GM23338 (cell line): ENCODE measurements at regions not wholly inside any gene's neighbourhood (a gene's known extent, or its start where the extent isn't known, plus 50 kb on each side); places are given as distances from the start of the nearest gene placed in this dataset.

Source experiments
- ATAC-seq: fragments of 200-7000 bp; cut with Tn5 transposase; 3 replicates; pipeline ENCODE4 v1.9.1; 2020
- DNase-seq: peaks from one replicate; pipeline ENCODE4 v3.0.0-alpha.2; 2015; ENCODE audit warnings: low spot score
- H2AFZ ChIP-seq: fragments of 200-600 bp; sonication (generic); 2 replicates; pipeline ENCODE4 v1.8.0; 2016; ENCODE audit warnings: antibody characterized with exemption, mild to moderate bottlenecking, moderate library complexity
- H3F3A ChIP-seq: fragments of 200-600 bp; sonication (generic); replicated peaks from 2 replicates; pipeline ENCODE4 v1.8.0; 2017; ENCODE audit warnings: antibody characterized with exemption, mixed run types, low read depth
- H3K27ac ChIP-seq: fragments of 200-600 bp; sonication (generic); 2 replicates; pipeline ENCODE4 v1.6.1; 2016; ENCODE audit warnings: low read depth
- H3K27me3 ChIP-seq: fragments of 200-600 bp; sonication (generic); 2 replicates; pipeline ENCODE4 v1.8.0; 2016; ENCODE audit warnings: mild to moderate bottlenecking, mixed run types, moderate library complexity; ENCODE audit not compliant: insufficient read depth
- H3K36me3 ChIP-seq: fragments of 200-600 bp; sonication (generic); 2 replicates; pipeline ENCODE4 v1.8.0; 2016; ENCODE audit warnings: mild to moderate bottlenecking; ENCODE audit not compliant: insufficient read depth
- H3K4me1 ChIP-seq: fragments of 200-600 bp; sonication (generic); 2 replicates; pipeline ENCODE4 v1.8.0; 2016; ENCODE audit warnings: mild to moderate bottlenecking, moderate library complexity; ENCODE audit not compliant: insufficient read depth
- H3K4me2 ChIP-seq: fragments of 200-600 bp; sonication (generic); 2 replicates; pipeline ENCODE4 v1.7.1; 2017; ENCODE audit warnings: mixed run types
- H3K4me3 ChIP-seq: fragments of 200-600 bp; sonication (generic); 2 replicates; pipeline ENCODE4 v1.6.1; 2016; ENCODE audit warnings: mixed run types
- H3K79me2 ChIP-seq: fragments of 200-600 bp; sonication (generic); replicated peaks from 2 replicates; pipeline ENCODE4 v1.8.0; 2017; ENCODE audit warnings: mild to moderate bottlenecking; ENCODE audit not compliant: insufficient read depth
- H3K9me2 ChIP-seq: fragments of 200-600 bp; sonication (generic); 2 replicates; pipeline ENCODE4 v1.8.0; 2017; ENCODE audit not compliant: insufficient read depth
- H4K20me1 ChIP-seq: fragments of 200-600 bp; sonication (generic); replicated peaks from 2 replicates; pipeline ENCODE4 v1.8.0; 2017; ENCODE audit warnings: mild to moderate bottlenecking; ENCODE audit not compliant: insufficient read depth
- H3K27ac Mint-ChIP-seq: 2 replicates; pipeline ENCODE4 v1.8.0; 2020; ENCODE audit warnings: inconsistent platforms, mild to moderate bottlenecking, moderate library complexity, mixed read lengths
- H3K27me3 Mint-ChIP-seq: 3 replicates; pipeline ENCODE4 v1.8.0; 2022; ENCODE audit warnings: low read depth, mild to moderate bottlenecking, moderate library complexity, mixed read lengths, inconsistent platforms; ENCODE audit not compliant: insufficient read depth, poor library complexity
- H3K36me3 Mint-ChIP-seq: 3 replicates; pipeline ENCODE4 v1.8.0; 2021; ENCODE audit warnings: low read depth, mild to moderate bottlenecking, inconsistent platforms, moderate library complexity, mixed read lengths
- H3K4me1 Mint-ChIP-seq: 3 replicates; pipeline ENCODE4 v1.8.0; 2020; ENCODE audit warnings: mild to moderate bottlenecking, inconsistent platforms, mixed read lengths
- H3K4me3 Mint-ChIP-seq: 3 replicates; pipeline ENCODE4 v1.8.0; 2021; ENCODE audit warnings: moderate library complexity, mild to moderate bottlenecking, inconsistent platforms, mixed read lengths
- H3K9me3 Mint-ChIP-seq: 3 replicates; pipeline ENCODE4 v1.8.0; 2020; ENCODE audit warnings: moderate library complexity, mild to moderate bottlenecking, inconsistent platforms, mixed read lengths
- EZH2 ChIP-seq: fragments of 200-600 bp; sonication (generic); IDR thresholded peaks from one replicate; pipeline ENCODE4 v1.8.0; 2017; ENCODE audit warnings: antibody characterized with exemption, mild to moderate bottlenecking, low read depth; ENCODE audit not compliant: unreplicated experiment
- EZH2phosphoT487 ChIP-seq: fragments of 200-600 bp; sonication (generic); IDR thresholded peaks from one replicate; pipeline ENCODE4 v1.8.1; 2018; ENCODE audit warnings: antibody characterized with exemption; ENCODE audit not compliant: unreplicated experiment
- JUNB ChIP-seq: IDR thresholded peaks from one replicate; pipeline ENCODE4 v1.6.1; 2016; ENCODE audit warnings: antibody characterized with exemption; ENCODE audit not compliant: unreplicated experiment
- NANOG ChIP-seq: IDR thresholded peaks from 2 replicates; pipeline ENCODE4 v1.6.1; 2016; ENCODE audit warnings: antibody characterized with exemption, borderline replicate concordance
- POLR2AphosphoS5 ChIP-seq: IDR thresholded peaks from 2 replicates; pipeline ENCODE4 v1.6.1; 2016; ENCODE audit warnings: antibody characterized with exemption, low read depth
- REST ChIP-seq: IDR thresholded peaks from one replicate; pipeline ENCODE4 v1.6.1; 2018; ENCODE audit warnings: antibody characterized with exemption; ENCODE audit not compliant: unreplicated experiment
- STAT1 ChIP-seq: IDR thresholded peaks from one replicate; pipeline ENCODE4 v1.6.1; 2016; ENCODE audit warnings: antibody characterized with exemption; ENCODE audit not compliant: unreplicated experiment
- ZNF331 ChIP-seq: fragments of 250-450 bp; sonication (Bioruptor Pico); IDR thresholded peaks from 2 replicates; pipeline ENCODE4 v1.5.0; 2020; ENCODE audit warnings: low read depth, mild to moderate bottlenecking, moderate library complexity
- TF ChIP-seq, protein P1 (sequence below), 2 experiments: fragments of 200-600 bp in 1 of 2; sonication (generic) in 1 of 2; conservative IDR thresholded peaks; 2 replicates each; pipeline versions ENCODE4 v1.5.1 to v1.6.1; 2016 to 2017; ENCODE audit warnings: antibody characterized with exemption in 2 of 2, low read depth in 2 of 2, mild to moderate bottlenecking in 2 of 2, moderate library complexity in 1 of 2
- TF ChIP-seq, protein P2 (sequence below): fragments of 250-450 bp; sonication (Bioruptor Pico); IDR thresholded peaks from 2 replicates; pipeline ENCODE4 v1.5.0; 2020; ENCODE audit warnings: mild to moderate bottlenecking, moderate library complexity

DNA sequence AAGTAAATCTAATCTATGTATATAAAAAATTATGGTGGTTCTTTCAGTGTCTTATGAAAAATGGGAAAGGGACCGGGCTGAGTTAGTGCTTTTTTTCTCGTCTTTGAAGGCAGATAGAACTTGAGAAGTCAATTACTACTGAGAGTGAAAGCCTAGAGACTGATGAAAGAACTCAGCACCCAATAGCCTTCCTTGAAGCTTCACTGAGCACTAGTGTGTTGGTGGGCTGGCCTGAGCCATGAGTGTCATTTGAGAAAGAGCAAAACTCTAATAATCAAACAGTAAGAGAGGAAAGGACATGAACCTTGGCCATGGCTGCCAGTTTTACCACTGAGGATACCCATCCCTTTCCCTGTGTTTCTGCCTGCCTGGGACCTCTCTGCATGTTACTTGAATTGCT is 428.3 kb upstream of the RASGRP1 start:
- Mint-ChIP-seq H3K4me1 (no peaks in the 10 kb centered on the region), H3K4me3 (no peak overlapping the region), H3K27me3 (no peaks in the 10 kb centered on the region), H3K9me3 (no peaks in the 10 kb centered on the region), H3K27ac (no peak overlapping the region), H3K36me3 (no peaks in the 10 kb centered on the region)
- no peak for DNase-seq
- Histone ChIP-seq H3F3A (no peaks in the 10 kb centered on the region), H3K9me2 (0 out of 2 replicates have a peak, but pooled peaks cover 3% of the 10 kb centered on the region), H3K4me1 (no peaks in the 10 kb centered on the region), H3K4me3 (no peak overlapping the region), H3K27ac (no peak overlapping the region), H3K27me3 (no peaks in the 10 kb centered on the region), H3K36me3 (no peaks in the 10 kb centered on the region), H3K4me2 (no peak overlapping the region), H2AFZ (no peak overlapping the region), H4K20me1 (no peaks in the 10 kb centered on the region), H3K79me2 (no peaks in the 10 kb centered on the region)
- TF ChIP-seq EZH2phosphoT487 (no peak), EZH2 (no peak), NANOG (no peak), POLR2AphosphoS5 (no peak), JUNB (no peak)
- TF ChIP-seq, protein P1, sequence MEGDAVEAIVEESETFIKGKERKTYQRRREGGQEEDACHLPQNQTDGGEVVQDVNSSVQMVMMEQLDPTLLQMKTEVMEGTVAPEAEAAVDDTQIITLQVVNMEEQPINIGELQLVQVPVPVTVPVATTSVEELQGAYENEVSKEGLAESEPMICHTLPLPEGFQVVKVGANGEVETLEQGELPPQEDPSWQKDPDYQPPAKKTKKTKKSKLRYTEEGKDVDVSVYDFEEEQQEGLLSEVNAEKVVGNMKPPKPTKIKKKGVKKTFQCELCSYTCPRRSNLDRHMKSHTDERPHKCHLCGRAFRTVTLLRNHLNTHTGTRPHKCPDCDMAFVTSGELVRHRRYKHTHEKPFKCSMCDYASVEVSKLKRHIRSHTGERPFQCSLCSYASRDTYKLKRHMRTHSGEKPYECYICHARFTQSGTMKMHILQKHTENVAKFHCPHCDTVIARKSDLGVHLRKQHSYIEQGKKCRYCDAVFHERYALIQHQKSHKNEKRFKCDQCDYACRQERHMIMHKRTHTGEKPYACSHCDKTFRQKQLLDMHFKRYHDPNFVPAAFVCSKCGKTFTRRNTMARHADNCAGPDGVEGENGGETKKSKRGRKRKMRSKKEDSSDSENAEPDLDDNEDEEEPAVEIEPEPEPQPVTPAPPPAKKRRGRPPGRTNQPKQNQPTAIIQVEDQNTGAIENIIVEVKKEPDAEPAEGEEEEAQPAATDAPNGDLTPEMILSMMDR (conservative IDR thresholded peaks at IDR 0.05; ENCODE audit: low read depth in 2 of 2), result no peak
- no peak for ATAC-seq

- Histone ChIP-seq H4K20me1 (no peaks in the 10 kb centered on the region), H3K9me2 (peaks cover 6% of the 10 kb centered on the region; the same call in 1 of the 2 replicates), H3K36me3 (no peaks in the 10 kb centered on the region), H3K27ac (no peak overlapping the region), H2AFZ (no peak overlapping the region), H3F3A (no peaks in the 10 kb centered on the region), H3K4me2 (no peak overlapping the region), H3K4me1 (no peaks in the 10 kb centered on the region), H3K4me3 (no peak overlapping the region), H3K79me2 (no peaks in the 10 kb centered on the region), H3K27me3 (no peaks in the 10 kb centered on the region)
- DNase-seq (no peak), ATAC-seq (no peak)
- H3K27me3 Mint-ChIP-seq, result no peaks in the 10 kb centered on the region
- no peaks in the 10 kb centered on the region for H3K9me3 Mint-ChIP-seq
- TF ChIP-seq POLR2AphosphoS5 (no peak), REST (no peak), ZNF331 (CRISPR knock-in tag) (no peak), STAT1 (no peak), JUNB (no peak), NANOG (no peak)
- TF ChIP-seq, protein P2, sequence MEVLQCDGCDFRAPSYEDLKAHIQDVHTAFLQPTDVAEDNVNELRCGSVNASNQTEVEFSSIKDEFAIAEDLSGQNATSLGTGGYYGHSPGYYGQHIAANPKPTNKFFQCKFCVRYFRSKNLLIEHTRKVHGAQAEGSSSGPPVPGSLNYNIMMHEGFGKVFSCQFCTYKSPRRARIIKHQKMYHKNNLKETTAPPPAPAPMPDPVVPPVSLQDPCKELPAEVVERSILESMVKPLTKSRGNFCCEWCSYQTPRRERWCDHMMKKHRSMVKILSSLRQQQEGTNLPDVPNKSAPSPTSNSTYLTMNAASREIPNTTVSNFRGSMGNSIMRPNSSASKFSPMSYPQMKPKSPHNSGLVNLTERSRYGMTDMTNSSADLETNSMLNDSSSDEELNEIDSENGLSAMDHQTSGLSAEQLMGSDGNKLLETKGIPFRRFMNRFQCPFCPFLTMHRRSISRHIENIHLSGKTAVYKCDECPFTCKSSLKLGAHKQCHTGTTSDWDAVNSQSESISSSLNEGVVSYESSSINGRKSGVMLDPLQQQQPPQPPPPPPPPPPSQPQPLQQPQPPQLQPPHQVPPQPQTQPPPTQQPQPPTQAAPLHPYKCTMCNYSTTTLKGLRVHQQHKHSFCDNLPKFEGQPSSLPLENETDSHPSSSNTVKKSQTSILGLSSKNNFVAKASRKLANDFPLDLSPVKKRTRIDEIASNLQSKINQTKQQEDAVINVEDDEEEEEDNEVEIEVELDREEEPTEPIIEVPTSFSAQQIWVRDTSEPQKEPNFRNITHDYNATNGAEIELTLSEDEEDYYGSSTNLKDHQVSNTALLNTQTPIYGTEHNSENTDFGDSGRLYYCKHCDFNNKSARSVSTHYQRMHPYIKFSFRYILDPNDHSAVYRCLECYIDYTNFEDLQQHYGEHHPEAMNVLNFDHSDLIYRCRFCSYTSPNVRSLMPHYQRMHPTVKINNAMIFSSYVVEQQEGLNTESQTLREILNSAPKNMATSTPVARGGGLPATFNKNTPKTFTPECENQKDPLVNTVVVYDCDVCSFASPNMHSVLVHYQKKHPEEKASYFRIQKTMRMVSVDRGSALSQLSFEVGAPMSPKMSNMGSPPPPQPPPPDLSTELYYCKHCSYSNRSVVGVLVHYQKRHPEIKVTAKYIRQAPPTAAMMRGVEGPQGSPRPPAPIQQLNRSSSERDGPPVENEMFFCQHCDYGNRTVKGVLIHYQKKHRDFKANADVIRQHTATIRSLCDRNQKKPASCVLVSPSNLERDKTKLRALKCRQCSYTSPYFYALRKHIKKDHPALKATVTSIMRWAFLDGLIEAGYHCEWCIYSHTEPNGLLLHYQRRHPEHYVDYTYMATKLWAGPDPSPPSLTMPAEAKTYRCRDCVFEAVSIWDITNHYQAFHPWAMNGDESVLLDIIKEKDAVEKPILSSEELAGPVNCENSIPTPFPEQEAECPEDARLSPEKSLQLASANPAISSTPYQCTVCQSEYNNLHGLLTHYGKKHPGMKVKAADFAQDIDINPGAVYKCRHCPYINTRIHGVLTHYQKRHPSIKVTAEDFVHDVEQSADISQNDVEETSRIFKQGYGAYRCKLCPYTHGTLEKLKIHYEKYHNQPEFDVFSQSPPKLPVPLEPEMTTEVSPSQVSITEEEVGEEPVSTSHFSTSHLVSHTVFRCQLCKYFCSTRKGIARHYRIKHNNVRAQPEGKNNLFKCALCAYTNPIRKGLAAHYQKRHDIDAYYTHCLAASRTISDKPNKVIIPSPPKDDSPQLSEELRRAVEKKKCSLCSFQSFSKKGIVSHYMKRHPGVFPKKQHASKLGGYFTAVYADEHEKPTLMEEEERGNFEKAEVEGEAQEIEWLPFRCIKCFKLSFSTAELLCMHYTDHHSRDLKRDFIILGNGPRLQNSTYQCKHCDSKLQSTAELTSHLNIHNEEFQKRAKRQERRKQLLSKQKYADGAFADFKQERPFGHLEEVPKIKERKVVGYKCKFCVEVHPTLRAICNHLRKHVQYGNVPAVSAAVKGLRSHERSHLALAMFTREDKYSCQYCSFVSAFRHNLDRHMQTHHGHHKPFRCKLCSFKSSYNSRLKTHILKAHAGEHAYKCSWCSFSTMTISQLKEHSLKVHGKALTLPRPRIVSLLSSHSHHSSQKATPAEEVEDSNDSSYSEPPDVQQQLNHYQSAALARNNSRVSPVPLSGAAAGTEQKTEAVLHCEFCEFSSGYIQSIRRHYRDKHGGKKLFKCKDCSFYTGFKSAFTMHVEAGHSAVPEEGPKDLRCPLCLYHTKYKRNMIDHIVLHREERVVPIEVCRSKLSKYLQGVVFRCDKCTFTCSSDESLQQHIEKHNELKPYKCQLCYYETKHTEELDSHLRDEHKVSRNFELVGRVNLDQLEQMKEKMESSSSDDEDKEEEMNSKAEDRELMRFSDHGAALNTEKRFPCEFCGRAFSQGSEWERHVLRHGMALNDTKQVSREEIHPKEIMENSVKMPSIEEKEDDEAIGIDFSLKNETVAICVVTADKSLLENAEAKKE (CRISPR knock-in tag), result no peak
- no peaks in the 10 kb centered on the region for H3K4me1 Mint-ChIP-seq
- H3K36me3 Mint-ChIP-seq, result no peaks in the 10 kb centered on the region
- H3K27ac Mint-ChIP-seq, result no peak overlapping the region
- no peak overlapping the region for H3K4me3 Mint-ChIP-seq
These were observed 429.7 kb upstream of the RASGRP1 start for GRCh38 chr15:38994310-38994709.
